GM18505 (cell line): ENCODE measurements at regions not wholly inside any gene's neighbourhood (a gene's known extent, or its start where the extent isn't known, plus 50 kb on each side); places are given as distances from the start of the nearest gene placed in this dataset.
"Not testable (repeated sequence)": the region's sequence is repeated elsewhere in the genome, so short reads cannot be mapped to it uniquely, and the experiment has no call there.

Source experiments
- ATAC-seq: cut with Tn5 transposase; IDR thresholded peaks from one replicate; pipeline ENCODE4 v1.9.1; 2021; ENCODE audit not compliant: unreplicated experiment
- POLR2A ChIP-seq: IDR thresholded peaks from 4 replicates; pipeline ENCODE4 v1.6.1; 2011; ENCODE audit warnings: borderline replicate concordance; ENCODE audit not compliant: insufficient read depth, insufficient read length; ENCODE audit errors: extremely low read depth

GRCh38 chr6:27619436-27619835, 146.5 kb upstream of the ZNF184 start:
- no peak for ATAC-seq
- no peak for TF ChIP-seq POLR2A

GRCh38 chr6:27617700-27618689, 145.1 kb upstream of the ZNF184 start:
- no peak for ATAC-seq
- TF ChIP-seq POLR2A: no peak

DNA sequence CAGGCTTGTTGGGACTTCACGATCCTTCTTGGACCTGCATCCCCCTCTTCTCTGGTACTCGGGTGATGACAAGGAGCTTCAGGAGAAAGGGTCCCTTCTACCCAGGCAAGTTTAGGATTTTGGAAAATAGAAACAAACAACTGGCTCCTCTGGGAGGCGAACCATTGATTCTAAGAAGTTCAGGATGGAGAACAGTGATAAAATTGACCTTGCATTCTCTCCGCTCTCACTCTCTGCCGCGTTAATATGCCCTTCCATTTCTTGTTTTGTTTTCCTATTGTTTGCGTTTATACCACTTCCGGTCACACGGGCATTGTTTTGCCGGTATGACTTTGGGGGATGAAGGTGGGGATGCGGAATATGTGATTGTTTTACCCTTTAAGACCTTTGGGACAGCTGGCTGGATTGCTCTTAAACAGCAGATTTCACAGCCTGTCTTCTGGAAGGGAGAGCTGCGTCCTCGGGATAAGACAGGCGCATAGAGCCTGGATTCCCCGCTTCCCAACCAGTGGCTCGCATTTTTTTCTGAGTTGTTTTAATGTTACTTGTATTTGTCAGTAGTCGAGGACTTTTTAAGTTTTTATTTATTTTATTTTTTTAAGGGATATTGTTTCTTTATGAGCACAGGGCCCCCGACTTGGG, 144.3 kb upstream of the ZNF184 start:
- ATAC-seq: no peak
- no peak for TF ChIP-seq POLR2A

DNA sequence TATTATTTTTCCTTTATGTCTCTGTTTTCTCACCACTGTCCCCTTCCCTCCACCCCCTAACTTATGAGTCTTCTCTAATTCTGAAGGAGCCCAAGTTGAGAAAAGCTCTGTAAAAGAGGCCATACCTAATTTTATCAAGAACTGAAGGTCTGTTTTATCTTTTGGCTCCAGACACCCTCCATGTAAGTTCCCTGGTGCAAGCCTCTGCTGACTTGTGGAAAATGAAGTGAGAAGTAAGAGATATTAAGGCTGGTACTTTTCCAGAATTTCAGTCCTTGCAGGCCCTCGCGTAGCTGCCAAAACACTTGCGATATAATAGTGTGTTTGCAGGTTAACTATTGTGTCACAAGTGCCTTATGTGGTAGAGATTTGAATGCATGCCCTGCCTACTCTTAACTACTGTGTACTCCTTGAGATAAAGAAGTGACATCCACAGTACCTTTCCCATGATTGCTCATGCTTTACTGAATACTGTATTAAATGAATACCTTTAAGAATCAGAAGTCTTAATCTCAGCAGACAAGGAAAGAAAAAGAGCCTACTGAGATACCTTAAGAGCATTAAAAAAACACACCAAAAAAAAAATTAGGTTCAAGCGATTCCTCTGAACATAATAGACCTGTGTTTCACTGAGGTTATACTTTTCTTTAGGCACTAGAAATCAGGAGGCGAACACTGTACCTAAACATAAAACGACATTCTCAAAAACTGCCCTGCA, 143.6 kb upstream of the ZNF184 start:
- TF ChIP-seq POLR2A: no peak

GRCh38 chr6:27611451-27611850, 138.5 kb upstream of the ZNF184 start:
- TF ChIP-seq POLR2A: no peak
- no peak for ATAC-seq

More for the DNA sequence above, 143.6 kb upstream of the ZNF184 start:
- no peak for ATAC-seq

DNA sequence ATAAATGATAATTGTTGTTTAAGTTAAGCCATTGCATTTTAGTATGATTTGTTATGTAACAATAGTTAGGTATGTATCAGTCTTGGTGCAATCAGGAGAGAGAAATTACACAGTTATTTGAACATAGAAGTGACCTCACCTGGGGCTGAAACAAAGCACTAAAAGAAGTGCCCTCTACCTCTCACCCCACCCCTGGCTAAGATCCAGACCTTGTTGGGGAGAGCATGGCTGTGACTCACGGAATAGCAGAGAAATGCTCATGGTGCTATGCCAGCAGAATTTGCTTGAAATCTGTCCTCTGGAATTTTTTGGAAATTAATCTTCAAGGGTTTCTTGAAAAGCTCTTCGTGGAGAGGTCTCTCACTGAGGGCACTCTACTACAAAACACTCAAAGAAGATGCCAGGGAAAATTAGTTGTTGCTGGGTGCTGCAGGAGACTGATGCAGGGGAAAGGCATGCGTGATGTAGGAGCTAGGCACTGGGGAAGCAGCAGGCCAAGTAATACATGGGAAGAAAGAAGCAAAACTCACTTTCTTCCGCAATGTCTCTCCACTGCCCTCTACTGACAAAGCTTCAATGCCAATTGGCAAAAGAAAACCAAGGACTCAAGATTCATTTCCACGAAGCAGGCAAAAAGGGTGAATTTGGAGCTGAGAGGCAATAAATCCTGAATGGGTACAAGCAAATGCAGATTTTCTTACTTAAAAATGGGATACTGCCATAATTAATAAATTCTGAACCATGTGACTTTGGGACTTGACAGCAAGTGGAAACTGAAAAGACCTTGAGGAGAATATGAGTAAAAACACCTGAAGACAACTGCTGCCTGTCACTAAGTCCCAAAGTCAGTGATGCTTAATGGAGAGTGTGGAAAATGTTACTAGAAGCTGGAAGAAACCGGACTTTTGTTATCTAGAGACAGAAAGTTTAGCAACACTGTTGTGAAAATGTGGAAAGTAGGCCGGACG, 136.3 kb upstream of the ZNF184 start:
- no peak for ATAC-seq
- TF ChIP-seq POLR2A: no peak

DNA sequence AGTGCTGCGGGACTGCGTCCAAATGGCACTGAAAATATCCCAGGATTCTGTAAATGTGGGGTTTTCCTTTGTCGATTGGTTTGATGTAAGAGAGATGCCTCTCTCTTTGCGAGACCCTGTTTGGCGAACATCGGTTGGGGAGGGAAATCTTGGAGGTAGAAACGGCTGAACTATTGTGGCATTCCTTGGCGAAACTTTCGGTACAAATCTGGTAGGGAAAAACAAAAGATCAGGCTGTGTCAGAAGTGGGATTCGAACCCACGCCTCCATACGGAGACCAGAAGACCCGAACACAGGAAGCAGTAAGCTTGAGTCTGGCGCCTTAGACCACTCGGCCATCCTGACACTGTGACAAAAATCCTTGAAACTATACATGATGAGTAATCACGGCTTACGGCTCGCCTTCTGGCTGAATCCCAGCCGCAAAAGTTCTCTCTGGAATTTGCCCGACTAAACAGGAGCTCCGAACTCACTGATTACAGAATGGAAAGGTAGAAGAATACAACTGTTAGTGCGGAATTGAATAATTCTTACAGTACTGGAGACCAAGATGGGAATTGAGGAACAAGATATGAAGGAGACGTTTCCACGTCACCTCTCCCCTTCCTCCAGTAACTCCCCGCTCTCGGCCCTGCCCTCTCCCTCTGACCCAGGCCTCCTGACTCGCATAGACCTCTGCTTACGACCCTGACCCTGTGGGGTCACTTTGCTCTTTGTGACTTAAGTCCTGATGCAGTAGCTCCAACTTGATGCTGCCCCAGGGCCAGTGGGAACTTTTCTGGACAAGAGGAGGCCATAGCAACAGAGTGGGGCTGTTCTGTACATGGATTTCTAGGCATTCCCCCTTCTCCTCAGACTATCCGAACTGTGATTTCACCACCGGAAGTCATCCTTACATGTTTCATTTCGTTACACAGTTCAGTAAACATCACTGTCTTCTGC, 132.8 kb upstream of the ZNF184 start:
- ATAC-seq: no peak
- no peak for TF ChIP-seq POLR2A

GRCh38 chr6:27604986-27605385, 132.1 kb upstream of the ZNF184 start:
- no peak for ATAC-seq
- TF ChIP-seq POLR2A: no peak

GRCh38 chr6:27601668-27602254, 128.9 kb upstream of the ZNF184 start:
- ATAC-seq: no peak
- TF ChIP-seq POLR2A: no peak

DNA sequence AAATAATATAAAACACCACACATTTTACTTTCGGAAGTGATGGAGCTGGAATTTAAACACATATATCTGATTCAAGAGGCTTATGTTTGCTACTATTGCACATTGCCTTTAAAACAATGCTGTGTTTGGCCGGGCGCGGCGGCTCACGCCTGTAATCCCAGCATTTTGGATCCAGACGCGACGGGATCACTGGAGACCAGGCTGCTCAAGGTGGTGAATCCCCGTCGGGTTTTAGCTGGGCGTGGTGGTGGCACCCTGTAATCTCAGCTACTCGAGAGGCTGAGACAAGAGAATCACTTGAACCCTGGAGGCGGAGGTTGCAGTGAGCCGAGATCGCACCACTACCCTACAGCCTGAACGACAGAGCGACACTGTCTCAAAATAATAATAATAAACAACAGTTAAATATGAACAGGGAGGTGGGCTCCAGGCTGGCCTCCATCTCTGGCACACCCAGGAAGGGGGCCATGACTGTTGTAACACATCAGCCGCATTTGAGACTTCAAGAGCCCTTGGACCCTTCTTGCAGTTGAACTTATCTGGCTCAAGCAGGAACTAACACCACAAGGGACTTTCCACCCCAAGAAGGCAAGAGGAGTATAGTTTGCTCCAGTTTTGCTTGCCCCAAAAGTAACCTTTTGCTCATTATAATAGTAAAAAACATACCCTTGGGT, 127.1 kb upstream of the ZNF184 start:
- TF ChIP-seq POLR2A: no peak
- no peak for ATAC-seq

DNA sequence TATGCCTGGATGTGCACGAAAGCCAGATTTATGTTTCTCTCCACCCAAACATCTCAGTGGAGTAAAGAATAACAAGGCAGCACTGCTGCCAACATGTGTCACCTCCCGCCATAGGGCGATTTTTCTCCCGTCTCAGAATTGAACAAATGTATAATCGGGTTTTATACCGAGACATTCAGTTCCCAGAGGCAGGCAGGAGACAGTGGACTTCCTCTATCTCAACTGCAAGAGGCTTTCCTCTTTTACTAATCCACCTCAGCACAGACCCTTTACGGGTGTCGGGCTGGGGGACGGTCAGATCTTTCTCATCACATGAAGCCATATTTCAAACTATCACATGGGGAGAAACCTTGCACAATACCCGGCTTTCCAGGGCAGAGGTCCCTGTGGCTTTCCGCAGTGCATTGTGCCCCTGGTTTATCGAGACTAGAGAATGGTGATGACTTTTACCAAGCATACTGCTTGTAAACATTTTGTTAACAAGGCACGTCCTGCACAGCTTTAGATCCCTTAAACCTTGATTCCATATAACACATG, 124.2 kb upstream of the ZNF184 start:
- ATAC-seq: not testable (repeated sequence)

DNA sequence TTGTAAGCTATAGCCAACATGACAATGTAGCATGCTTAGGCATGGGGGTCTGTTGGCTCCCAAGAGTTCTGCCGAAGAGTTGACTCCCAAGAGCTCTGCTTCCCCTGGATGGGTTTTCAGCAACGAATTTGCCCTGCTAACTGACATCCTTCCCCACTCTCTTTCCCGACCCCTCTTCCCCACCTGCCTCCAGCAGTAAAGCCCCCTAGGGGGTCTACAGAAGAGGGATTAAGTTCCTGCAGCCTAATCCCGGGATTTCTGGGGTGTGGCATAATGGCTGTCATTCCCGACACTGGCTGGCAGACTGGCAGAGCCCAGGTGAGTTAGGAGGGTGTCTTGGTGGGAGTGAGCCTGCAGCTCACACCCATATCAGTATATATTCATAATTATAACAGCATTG, 121.0 kb upstream of the ZNF184 start:
- TF ChIP-seq POLR2A: no peak
- no peak for ATAC-seq
